GM18909 (cell line): ENCODE measurements at regions not wholly inside any gene's neighbourhood (a gene's known extent, or its start where the extent isn't known, plus 50 kb on each side); places are given as distances from the start of the nearest gene placed in this dataset.
A peak's percentile ranks its signal among the peaks of the same experiment; 100 is the strongest.

Source experiments
- ATAC-seq: cut with Tn5 transposase; IDR thresholded peaks from one replicate; pipeline ENCODE4 v1.9.1; 2021; ENCODE audit warnings: mild to moderate bottlenecking; ENCODE audit not compliant: unreplicated experiment, poor library complexity

DNA sequence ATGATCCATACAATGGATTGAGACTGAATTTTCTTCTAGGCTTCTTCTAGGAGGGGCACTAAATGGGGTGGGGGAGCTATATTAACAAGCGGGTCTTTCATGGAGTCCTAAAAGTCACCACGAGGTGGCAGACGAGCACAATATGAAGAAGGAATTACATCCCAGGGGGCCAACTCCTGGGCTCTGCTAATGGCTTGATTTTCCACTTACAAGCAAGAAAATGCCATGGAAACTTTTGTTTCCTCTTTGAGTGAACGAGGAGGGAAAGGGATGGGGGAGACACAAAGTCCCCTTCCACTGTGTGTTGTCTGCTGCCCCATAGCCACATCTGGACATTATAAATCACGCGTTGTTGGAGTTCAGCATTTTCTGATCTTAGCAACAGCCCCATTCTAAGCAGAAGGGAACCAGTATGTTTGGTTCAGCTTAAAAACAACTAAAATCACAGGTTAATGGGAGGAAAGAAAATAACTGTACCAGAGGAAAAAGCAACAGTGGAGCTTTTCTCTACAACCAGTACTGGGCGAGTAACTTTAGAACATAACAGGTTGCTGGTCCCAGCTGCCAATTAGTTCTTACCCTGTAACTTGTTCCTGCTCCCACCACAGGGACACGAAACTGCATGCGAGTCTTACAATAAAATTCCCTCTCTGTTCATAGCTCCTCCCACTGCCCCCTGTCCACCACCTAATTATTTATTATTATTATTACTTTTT is 285.0 kb upstream of the PARD3B start:
- peak; percentile 77 for ATAC-seq

DNA sequence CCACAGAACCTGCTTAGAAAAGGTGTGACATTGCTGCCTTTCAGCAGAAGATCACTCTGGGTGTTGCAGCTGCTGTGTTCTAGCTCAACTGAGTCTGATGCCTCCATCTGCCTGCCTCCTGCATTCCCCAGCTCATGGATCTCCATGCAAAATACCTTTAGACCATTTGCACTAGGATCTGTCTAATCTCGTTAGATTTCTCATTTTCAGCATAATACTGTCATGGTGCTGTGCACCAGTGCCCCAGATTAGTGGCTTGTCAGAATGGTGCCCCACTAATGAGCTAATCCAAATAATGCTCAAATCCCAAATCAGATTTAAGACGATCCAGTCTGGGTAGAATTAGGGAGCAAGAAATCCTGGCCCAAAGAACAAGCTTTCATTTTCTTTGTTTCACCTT is 284.4 kb upstream of the PARD3B start:
- ATAC-seq, result no peak

DNA sequence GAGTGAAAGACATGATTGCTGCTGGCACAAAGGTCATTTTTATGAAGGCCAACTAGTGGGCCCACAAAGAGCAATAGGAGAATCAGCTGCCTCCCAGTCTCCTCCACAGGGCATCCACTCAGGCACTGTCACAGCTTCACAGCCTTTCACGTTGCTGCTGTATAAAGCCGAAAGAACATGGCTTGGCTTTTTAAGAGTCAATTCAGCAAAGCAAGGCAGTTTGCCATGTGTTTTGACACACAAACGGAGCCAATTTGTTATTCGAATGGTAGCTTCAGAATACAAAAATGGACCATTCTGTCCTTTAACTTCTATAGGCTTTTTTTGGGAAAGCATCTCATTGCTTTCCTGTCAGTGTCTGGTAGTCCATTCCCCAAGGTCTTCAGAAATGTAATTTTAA is 283.4 kb upstream of the PARD3B start:
- no peak for ATAC-seq

GRCh38 chr2:204264085-204264553 is 281.2 kb upstream of the PARD3B start:
- ATAC-seq, result no peak

DNA sequence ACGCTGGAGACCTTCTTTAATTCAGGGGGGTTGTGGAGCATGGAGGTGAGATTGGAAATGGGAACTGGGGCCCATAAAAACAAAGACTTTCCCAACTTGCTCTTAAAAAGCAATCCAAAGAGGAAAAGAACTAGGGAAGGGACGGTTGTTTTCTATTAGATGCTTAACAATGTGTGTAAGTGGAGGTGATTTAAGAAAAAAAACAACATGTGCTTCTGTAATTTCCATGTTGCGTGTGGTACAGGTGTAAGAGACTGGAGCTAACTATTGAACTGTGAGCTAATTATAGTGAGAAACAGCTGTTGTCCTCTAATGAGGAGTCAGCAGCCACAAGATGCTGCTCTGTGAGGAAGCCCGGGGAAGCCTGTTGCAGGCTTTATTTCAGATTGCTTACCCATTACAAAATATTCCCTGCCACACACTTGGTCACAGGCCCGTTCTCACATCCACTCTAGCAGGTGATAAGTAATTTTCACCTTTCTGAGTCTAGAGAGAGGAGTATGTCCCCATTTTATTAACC is 280.6 kb upstream of the PARD3B start:
- no peak for ATAC-seq

- ATAC-seq, result no peak
Observed at GRCh38 chr2:204265681-204266181, 279.5 kb upstream of the PARD3B start.

GRCh38 chr2:204268458-204268857 is 276.8 kb upstream of the PARD3B start:
- ATAC-seq, result no peak

DNA sequence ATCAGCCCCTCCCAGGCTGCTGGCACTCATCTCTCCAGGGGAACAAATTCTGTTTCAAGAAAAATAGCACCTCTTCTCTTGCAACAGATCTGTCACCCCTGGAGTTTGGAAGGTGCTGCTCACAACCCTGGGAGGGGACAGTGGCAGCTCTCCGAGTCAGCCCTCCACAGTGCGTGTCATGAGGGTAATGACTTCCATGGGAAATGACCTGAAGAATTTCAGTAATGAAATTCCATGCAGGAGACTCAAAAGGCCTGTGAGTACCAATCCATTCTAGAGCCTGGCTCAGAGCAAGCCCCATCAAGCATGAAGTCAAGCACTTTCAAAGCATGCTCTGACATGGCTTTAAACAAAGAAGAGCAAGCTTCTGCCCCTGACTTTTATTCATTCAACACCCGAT is 276.3 kb upstream of the PARD3B start:
- ATAC-seq, result no peak

DNA sequence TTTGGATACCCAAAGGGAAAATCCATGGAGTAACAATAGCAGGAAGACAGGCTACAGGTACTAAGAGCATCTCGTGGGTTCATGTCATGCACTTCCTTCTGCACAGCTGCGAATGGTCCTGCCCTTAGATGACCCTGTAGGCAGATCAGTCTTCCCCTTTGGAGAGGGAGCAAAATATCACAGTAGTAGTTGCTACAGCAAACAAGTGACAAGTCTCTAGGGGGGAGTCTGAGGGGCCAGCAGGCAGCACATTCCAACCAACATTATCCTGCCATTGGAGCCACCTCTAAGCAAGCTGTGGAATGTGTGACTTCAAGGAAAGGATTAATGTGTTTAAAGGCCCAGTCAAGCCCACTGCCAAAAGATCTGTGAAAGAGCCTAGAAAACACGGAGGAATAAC is 273.2 kb upstream of the PARD3B start:
- ATAC-seq, result no peak

GRCh38 chr2:204272610-204273287 is 272.5 kb upstream of the PARD3B start:
- no peak for ATAC-seq

DNA sequence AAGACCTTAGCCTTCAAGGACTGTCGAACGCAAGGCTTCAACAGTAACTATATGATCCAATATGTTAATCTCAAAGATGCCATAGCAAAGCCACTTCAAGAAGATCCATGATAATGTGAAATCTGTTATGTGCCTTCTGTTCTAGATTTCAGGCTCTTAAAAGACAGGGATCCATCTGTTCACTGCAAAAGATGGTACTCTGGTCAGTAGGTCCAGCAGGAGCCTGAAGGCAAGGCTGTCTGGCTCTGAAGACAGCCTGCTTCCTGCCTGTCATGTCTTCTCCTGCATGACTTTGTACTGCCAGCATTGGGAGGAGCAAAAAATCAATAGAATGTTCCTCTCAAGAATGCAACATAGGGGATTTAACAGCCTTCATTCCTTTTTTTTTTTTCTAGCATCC is 270.8 kb upstream of the PARD3B start:
- no peak for ATAC-seq

GRCh38 chr2:204274991-204275390 is 270.3 kb upstream of the PARD3B start:
- ATAC-seq, result no peak

GRCh38 chr2:204277226-204277625 is 268.0 kb upstream of the PARD3B start:
- no peak for ATAC-seq

DNA sequence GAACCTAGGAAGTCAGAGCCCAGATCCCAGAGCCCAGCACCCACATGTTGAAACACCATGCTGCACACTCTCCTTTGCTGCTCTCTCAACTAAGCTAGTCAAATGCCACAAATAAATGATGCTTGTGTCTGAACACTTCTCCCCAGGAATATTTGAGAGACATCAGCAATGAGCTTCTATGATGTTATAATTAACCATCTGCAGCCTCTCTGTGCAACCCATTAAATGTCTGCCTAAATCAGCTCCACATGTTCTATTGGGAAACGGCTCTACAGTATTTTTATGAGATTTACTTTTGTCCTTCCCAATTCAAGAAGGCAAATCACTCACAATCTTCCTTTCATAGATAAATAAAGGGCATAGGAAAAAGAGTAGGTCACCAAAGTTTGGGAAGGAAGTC is 266.8 kb upstream of the PARD3B start:
- ATAC-seq, result no peak

- no peak for ATAC-seq
Observed at GRCh38 chr2:204279819-204280218, 265.5 kb upstream of the PARD3B start.

- ATAC-seq, result no peak
Observed at GRCh38 chr2:204280262-204280668, 265.0 kb upstream of the PARD3B start.

- no peak for ATAC-seq
Observed at GRCh38 chr2:204282081-204282480, 263.2 kb upstream of the PARD3B start.

DNA sequence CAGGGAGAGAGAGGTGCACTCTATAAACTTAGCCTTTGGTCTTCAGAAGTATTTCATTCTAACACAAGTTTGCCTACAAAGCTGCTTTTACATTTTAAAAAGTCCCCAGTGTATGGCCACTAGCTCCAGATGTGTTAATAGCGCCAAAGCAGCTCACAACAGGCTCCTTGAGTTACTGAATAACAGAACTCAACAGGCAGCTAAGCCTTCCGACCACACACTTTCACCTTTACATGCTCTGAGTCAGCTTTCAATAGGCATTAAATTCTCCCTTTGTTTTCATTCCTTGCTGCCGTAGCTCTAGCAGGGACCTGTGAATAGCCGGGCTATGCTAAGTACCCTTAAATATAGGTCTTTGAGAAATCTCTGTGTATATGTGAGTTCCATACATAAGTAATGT is 262.8 kb upstream of the PARD3B start:
- peak; percentile 98 for ATAC-seq

GRCh38 chr2:204289066-204289465 is 256.2 kb upstream of the PARD3B start:
- no peak for ATAC-seq

DNA sequence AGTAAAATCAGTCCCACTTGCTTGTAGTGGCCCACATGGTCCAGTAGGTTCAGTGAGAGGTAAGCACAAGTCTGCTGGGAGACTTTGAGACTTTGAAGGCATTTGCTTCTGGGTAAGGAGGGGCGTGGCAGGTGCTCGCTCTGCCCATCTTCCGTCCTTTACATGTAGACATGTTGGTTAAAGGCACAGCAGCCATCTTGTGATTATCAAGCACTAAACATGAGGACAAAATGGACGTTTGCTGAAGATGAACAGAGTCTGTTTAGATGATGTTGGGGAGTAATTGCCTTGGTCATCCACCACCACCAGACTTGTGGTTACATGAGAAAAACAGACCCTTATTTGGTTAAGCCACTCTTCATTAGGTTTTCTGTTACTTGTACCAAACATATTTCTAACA is 252.8 kb upstream of the PARD3B start:
- no peak for ATAC-seq

- no peak for ATAC-seq
Observed at GRCh38 chr2:204293884-204294747, 251.2 kb upstream of the PARD3B start.
